GM21576 (cell line): ENCODE measurements at regions not wholly inside any gene's neighbourhood (a gene's known extent, or its start where the extent isn't known, plus 50 kb on each side); places are given as distances from the start of the nearest gene placed in this dataset.

Experiments
- ATAC-seq: cut with Tn5 transposase; IDR thresholded peaks from one replicate; pipeline ENCODE4 v1.9.1; 2021; ENCODE audit warnings: mild to moderate bottlenecking, moderate library complexity; ENCODE audit not compliant: unreplicated experiment

DNA sequence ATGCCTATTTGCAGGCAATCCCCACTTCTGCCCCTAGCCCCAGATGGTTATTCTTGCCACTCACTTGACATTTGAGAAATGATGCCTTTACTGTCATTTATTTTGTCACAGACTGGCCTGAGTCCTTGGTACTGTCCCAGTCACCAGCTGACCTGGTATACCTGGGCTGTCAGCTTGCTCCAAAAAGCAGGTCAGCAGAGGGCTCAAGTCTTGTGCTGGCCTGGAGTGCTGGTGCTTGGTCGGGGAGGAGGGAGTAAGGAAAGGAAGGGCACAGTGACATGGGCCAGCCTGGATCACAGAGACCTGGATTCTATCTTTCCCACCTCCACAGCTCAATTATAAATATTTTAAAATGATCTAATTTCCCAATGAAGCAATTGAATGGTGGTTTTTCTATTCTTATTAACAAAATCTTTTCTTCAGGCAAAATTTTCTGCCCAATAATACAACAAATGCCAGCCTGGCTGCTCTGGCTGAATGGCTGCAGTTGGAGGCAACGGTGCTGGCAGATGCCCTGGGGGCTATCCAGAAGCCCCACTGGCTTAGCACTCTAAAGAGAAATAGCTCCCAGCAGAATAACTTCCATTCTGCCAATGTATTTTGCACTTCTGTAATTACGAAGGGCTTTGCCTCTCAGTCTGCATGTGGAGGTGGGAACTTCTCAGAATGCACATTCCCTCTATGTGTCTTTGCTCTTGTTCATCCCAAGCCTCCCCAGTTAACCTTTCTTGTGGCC lies 160.6 kb downstream of the GADD45G start:
- ATAC-seq: no peak

DNA sequence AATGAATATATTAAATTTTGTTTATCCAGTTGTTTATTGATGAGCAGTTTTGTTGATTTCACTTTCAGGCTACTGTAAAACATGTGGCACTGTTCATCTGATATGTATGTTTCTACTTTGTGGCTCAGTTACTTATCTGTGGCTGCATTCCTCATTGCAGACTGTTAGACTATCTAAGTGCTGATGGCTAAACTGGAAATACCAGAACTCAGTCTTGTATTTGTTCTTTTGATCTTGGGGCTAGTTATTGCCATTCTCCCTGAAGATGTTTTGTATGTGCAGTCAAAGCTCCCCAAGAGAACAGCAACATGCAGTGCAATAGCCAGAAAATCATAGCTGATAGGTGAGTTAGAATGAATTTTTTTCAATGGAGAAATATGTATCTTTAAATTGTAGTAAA lies 162.2 kb downstream of the GADD45G start:
- no peak for ATAC-seq

DNA sequence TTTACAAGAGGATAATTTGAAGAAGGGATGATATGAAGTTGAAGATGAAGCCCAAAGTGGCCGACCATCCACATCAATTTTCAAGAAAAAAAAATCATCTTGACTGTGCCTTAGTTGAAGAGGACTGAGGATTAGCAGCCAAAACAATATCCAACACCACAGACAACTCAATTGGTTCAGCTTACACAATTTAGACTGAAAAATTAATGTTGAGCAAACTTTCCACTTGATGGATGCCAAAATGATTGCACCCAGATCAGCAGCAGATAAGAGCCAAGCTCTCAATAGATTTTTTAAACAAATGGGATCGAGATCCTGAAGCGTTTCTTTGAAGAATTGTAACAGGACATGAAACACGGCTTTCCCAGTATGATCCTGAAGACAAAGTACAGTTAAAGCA lies 163.2 kb downstream of the GADD45G start:
- no peak for ATAC-seq

DNA sequence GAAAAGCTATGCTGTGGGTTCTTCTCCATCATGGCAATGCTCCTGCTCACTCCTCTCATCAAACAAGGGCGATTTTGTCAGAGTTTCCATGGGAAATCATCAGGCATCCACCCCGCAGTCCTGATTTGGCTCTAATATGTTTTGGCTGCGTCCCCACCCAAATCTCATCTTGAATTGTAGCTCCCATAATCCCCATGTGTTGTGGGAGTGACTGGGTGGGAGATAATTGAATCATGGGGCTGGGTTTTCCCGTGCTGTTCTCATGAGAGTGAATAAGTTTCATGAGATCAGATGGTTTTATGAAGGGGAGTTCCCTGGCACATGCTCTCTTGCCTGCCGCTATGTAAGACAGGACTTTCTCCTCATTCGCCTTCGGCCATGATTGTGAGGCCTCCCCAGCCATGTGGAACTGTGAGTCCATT lies 163.8 kb downstream of the GADD45G start:
- no peak for ATAC-seq

DNA sequence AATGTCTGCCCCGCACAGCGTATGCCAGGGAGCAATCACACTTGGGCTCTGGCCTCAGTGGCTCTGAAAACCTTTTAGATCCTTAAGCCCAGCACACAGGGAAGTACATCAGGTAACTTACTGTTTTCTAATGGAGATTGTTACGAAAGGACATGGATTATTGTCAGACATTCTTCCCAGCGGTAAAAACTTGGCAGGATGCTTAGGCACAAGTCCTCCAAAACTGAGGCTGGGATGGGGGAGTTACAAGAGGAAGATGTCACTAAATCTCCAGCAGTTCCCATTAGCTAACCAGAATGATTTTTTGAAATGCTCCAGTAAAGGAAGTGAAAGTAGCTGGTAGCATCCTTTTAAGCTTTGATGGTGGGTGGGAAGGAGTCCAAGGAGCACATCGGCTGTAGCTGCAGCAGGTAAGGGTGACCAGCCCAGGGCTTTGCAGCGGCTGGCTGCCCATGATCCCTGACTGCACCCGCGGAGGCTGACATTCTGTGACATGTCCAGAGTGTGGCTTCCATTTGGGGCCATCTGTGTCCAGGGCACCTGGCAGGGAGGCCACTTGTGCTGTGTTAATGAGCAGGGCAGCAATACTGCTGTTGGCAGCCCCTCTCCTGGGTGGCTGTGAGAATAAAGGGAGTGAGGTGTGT lies 165.8 kb downstream of the GADD45G start:
- ATAC-seq: no peak

DNA sequence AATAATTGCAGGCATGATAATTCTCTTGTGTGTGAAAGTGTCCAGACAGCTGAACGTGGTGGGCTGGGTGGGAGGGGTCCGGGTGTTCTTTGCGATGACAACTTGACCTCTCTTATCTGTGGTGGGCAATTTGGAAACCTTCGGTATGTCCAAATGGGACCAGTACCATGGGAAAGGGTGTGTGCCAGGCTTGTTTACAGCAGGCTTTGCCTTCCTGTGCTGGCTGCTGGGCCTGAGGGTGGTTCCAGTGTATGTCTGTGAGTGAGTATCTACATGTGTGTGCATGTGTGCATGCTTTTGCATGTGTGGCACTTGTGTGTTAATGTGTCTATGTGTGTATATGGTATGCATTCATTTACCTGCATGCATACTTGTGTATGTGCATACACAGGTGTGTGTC lies 166.4 kb downstream of the GADD45G start:
- no peak for ATAC-seq

DNA sequence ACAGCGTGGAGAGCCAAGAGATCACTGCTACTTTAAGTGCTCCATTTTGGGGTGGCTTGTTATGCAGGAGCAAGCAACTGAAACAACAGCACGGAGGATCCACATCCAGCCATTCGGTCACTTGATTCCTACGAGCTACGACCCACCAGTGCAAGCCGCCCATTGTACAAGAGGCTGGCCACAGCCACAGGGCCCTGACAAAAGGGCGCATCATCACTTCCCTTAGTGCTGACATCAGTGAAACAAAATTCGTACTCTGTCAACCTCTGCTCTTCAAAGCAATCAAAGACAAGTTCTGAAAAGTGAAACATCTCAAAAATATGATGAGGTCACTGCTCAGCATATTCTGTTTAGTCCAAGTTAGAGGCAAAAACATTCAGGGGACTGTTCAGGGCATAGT lies 168.4 kb downstream of the GADD45G start:
- ATAC-seq: no peak

DNA sequence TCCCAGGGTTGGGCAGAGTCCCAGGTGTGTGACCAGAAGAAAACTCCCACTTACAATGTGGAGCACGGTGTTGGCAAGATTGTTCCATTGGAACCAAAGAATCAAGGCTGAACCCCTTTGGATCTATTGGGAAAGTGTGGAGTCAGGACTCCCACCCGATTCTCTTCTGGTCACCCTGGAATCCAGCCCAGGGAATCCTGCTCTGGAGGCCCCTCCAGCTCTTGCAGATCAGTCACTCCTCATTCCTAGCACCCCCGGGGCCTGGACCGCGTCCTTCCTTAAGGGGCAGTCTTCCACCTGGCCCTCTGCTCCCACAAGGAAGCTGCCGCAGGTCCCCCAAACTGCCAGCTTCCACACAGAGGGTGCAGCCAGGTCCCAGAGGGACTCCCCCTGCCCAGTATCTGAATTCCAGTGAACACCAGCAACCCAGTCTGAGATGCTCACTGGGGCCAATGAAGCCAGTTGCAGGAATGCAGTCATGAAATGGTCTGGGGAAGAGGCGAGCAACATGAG lies 170.1 kb downstream of the GADD45G start:
- no peak for ATAC-seq

DNA sequence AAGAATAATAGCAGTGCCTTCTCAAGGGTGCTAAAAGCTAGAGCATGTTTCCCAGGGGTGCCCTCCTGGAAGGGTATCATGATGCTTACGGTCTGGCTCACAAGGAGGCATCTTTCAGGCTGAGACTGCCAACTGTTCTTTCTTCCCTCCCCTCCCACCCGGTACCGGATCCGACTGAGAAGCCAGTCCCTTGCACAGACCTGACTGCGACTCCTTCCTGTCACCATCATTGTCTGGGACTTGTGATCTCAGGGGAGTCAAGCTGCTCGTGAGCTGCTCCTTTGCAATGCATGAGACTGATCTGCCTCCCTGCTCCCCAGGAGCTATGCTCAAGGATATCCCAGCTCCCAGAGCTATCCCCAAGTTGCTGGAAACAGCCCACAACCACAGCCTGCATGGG lies 170.8 kb downstream of the GADD45G start:
- no peak for ATAC-seq

DNA sequence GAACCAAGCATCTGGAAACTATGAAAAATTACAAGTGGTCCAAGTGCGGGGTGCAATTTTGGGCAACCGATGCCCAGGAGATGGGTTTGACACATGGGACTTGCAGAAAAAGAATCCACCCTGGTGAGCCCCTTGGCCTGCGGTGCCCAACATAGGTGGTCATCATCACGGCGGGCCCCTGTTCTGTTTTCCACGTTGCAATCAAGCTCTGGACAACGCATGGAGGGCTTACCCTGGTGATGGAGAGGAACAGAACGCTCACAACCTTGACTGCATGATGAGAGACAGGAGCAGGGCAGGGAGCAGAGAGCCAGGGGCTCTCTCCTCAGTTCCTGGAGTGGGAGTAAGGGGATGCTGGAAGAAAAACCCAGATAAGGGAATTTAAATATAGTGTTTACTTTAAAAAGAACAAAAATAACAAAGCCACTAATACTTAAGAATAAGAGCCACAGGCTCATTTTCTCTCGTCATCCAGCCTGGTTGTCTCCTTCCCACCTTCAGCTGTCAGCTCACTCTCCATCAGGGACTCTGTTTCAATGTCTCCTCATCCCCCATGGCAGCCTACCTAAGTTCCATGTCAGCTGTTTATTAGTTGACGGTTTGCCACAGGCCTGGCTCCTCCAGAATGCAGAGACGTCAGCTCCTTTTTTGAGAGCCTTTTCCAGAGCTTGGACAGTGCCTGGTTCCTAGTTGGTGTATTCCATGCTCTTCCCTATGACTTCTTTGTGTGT lies 172.1 kb downstream of the GADD45G start:
- no peak for ATAC-seq

DNA sequence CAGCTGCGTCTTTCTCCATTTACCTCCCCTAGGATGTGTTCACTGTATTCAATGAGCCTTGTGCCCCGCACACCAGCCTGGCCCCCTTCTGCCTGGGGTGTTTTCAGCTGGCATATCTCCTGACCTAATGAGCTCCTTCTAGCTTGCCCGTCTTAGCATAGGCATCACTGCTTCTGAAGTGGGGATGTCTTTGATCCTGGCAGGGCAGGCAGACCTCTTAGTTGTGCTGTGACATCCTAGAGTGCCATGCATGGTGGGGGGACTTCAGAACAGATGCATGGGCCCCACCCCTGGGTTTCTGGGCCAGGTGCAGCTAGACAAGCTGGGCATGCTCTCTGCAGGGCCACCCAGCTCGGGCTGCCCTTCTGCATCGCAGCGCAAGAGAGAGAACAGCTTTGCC lies 172.7 kb downstream of the GADD45G start:
- no peak for ATAC-seq

DNA sequence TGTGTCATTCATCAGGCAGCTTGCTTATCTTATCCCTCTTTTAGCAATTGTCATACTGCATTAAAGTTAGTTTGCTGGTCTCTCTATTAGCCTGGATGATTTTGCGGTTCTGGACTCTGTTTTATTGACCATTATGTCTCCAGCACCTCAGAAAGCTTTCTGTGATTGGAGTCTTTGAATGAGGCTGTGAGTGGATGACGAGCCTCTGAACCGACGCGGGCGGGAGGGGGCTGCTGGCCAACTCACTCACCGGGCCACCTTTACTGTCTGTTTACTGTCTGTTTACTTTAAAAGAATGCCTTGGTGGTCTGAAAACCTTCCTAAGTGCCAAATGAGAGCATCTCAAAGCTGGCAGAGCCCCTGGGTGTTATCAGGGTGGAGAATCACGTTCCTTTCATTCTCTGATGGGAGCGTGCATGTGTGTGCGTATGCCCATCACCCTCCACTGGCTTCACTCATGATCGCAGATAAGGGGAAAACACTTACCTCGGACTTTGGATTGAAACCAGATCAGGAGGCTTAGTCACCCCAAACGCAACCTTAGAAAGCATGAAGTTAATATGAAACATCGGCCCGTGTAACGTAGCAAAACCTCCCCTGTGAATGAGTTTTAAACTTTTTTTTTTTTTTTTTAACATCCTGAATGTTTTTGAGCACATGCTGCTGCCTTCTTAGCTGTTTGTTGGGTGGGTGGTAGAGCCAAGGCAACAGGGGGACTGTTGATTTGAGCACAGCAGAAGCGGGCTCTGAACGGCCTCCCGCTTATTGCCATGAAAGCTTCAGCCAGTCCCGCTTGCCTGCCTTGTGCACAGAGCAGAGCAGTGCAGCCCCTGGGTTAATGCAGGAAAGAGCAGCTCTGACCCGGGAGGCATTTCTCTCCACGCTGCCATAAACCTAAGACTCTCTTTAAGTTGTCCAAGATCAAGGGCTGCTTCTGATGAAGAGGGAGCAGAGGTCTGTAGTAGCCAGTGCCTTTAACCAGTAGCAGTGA lies 173.6 kb downstream of the GADD45G start:
- ATAC-seq: no peak

DNA sequence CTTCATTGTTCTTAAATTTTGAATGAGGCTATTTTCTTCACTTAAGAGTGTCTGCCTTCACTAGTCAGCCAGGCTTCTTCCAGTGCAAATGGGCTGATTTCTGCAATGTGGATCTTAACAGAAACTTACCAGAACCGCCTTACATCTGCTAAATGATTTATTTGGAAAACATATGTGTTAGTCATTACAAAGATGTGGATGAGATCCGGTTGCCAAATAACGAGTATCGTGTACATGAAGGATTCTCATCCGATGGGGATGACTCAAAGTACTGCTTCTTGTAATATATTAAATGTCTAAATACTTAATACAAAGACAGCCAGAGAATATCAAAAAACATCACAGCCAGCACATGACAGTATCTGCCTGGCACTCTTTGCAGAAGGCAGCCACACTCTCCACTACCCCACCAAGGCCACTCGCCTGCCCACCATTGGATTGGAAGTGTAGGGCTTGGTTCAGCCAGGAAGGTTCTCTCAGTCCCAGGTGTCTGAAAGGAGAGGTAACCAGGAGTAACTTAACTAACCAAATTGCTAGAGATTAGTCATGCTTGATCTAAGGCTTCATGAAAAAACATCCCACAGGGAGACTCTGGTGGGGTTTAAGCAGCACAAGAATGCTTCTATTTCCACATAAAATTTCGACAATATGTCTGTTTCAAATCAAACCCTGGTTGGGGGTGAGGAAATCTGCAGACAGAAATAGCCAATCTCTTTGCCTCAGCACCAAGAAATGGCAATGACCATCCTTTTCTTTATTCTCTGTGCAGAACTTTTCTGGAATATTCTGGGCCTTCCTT lies 174.8 kb downstream of the GADD45G start:
- no peak for ATAC-seq

DNA sequence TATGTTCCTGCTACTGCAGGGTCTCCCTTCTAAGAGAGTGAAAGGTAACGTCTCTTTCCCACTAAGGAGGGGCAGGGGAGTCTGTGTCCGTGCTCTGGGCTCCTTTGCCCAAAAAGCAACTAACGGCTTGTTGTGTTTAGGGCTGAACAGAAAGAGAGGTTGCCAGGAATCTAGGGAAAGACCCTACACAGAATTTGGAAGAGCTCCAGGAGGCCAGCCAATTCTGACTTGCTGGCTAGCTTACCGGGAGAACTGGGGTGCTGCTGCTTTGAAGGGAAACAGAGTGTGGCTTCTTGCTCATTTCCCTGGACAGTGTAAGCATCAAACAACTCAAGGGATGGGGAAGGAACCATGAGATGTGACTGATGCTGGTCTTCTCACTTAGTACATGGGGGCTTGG lies 176.1 kb downstream of the GADD45G start:
- ATAC-seq: no peak

DNA sequence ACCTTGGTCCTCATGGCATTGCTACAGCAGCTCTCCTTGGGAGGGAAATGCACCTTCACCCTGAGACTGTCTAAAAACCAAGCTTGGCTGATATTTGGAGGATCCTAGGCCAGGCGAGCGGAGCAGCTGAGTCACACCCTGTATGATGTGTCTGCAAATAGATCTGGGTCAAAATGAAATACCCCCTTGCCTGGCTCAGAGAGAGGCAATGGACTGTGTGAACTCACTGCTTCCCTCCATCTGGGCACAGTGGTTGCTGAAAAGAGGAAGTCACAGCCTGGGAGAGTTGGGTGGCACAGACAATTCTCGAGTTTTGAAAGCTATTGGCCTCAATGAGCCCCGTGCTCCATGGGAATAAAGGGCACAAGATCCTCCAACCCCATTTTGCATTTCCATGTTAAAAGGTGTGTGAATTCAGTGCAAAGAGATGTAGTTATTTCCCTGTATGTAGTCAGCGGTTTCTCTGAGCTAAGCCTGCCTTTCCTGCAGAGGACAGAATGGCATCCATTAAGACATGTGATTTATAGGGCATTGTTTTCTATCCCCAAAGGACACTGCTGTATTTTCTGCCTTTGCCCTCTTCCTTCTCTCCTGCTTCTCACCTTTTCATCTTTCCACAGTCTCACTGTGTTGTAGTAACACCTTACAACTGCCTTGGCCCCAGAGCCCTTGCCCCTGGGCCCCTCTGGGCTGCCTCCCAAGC lies 177.2 kb downstream of the GADD45G start:
- peak; percentile 93 for ATAC-seq

DNA sequence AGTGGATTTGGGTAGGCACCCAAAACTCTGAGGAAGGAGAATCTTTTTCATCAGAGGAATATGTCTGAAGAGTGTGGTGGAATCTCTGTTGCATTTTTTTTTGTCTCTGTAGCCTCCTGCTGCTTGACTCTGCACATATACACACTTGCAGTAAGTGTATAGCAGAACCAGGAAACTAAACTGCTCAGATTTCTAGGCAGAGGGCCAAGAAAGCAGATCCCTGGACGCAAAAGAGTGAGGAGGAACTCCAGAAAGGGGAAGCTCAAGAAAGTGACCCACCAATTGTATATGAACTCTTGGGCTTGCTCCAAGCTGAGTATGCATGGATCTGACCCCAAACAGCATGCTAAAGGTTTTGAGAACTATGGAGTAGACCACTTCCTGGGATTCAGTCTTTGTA lies 181.8 kb downstream of the GADD45G start:
- no peak for ATAC-seq

DNA sequence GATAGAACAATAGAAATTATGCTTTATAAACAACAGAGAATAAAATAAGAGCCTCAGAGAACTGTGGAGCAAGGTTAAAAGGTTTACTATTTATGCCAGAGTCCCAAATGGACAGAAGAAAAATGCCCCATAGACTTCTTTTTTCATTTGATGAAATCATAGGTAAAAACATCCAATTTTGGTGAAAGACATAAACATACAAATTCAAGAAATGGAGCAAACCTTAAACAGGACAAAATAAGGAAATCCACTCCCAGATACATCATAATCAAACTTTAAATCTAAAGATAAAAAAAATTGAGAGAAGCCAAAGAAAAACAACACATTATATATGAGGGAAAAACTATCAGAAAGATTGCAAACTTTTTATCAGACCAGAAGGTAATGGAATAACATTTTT lies 182.8 kb downstream of the GADD45G start:
- no peak for ATAC-seq

DNA sequence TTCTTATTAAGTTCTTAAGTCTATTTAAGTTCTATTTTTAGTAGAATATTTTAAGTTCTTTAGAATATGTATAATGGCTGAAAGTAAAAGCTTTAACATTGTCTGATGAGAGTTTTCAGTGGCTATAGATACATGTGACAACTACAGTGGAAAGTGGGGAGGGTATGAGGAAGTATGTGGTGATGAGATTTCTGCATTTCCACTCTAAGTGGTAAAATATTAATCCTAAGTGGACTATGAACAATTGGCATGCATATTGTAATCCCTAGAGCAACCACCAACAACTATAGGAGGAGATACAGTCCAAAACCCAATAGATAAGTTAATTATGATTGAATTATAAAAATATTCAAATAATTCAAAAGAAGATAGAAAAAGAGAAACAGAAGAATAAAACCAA lies 183.6 kb downstream of the GADD45G start:
- no peak for ATAC-seq

DNA sequence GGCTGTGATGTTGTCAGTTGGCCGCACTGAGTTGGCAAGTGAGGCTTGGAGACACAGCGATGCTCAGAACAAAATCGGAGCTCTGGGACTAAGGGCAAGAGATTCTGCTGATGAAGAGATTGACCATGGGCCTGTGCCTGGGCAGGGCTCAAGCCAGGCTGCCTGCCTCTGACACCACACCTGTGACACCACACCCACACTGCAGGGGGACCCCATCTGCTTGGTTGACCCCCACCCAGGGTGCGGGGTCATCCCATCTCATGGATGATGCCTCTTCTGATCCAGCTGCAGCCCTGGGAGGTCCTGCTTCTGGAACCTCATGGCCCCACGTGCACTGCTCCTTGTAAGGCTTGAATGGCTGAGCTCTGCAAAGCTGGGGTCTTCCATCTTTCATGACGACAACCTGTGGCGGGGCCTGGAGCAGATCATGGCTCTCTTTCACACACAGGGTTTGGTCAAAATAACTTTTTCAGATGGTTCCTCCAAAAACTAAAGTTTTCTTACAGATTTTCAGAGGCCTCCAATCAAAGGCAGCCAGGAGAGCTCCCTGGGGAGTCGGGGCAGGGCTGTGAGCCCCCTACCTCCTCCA lies 185.2 kb downstream of the GADD45G start:
- no peak for ATAC-seq
